Inferior parietal cortex (tissue), 1 donor: ENCODE measurements at regions not wholly inside any gene's neighbourhood (a gene's known extent, or its start where the extent isn't known, plus 50 kb on each side); places are given as distances from the start of the nearest gene placed in this dataset.
"Not testable (repeated sequence)": the region's sequence is repeated elsewhere in the genome, so short reads cannot be mapped to it uniquely, and the experiment has no call there.

Experiments used
- DNase-seq: peaks from one replicate; pipeline ENCODE4 v3.0.0-alpha.2; 2016; ENCODE audit errors: extremely low spot score

GRCh38 chr2:53610260-53610659 lies 157.3 kb upstream of the CHAC2 start:
- no peak for DNase-seq

GRCh38 chr2:53609551-53609950 lies 158.1 kb upstream of the CHAC2 start:
- no peak for DNase-seq

GRCh38 chr2:53608293-53608692 lies 159.3 kb upstream of the CHAC2 start:
- DNase-seq: no peak

GRCh38 chr2:53600815-53601214 lies 166.8 kb upstream of the CHAC2 start:
- DNase-seq: no peak

- DNase-seq: not testable (repeated sequence)
These were observed 180.6 kb upstream of the CHAC2 start for GRCh38 chr2:53586733-53587612.

GRCh38 chr2:53584986-53585385 lies 182.6 kb upstream of the CHAC2 start:
- DNase-seq: no peak

DNA sequence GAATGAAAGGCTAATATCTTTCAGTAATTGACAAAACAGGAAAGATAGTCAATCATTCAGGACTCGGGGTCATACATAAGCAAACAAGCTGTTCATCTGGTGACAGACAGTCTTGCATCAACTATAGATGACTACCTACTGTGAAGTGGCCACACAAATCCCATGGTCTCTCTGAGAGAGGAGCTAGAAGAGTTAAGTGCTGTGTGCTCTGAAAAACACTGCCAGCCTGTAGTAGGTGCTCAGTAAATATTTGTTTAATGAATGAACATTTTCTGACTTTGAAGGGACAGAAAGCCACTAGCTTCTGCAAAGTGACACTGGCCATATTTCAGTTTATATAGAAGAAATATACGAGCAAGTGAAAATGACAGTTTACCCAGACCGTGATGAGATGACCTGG lies 184.0 kb upstream of the CHAC2 start:
- no peak for DNase-seq

GRCh38 chr2:53582556-53582955 lies 185.0 kb upstream of the CHAC2 start:
- DNase-seq: no peak

DNA sequence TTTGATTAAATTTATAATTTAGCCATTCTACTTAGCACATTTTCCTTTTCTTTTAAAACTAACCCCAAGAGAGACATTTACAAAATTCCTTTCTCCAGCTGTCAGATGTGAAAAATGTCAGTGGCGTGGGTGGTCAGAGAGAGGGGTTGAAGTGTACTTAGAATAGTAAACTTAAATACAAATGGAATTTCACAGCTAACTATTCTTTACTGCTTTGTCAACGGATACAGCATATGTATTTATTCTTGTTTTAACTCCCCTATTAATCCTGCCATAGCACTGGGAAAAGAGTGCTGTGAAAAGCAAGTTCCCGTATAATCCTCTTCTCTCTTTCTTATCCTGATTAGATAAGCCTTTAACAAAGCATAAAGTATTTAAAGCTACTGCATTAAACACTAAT lies 191.4 kb upstream of the CHAC2 start:
- DNase-seq: no peak

DNA sequence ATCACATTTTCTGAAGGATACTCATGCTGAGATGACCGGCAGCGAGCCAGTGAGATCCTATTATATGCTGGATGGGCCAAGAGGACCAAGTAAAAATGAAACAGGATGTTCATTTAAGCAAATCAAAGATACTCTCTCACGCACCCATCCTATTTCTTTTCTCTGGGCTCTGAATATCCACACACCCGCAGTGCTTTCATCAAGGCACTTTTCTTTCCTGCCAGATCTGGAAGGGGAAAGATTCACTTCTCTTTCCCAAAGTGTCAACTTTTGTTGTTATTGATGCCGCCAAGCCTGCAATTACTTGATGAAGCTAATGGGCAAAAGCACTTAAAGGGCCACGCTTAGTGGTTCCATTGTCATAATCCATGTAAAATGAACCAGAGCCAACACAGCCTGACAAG lies 191.9 kb upstream of the CHAC2 start:
- no peak for DNase-seq

GRCh38 chr2:53572696-53573095 lies 194.9 kb upstream of the CHAC2 start:
- DNase-seq: no peak

GRCh38 chr2:53569957-53570727 lies 197.5 kb upstream of the CHAC2 start:
- DNase-seq: no peak

- no peak for DNase-seq
These were observed 199.1 kb upstream of the CHAC2 start for GRCh38 chr2:53568469-53568868.

- no peak for DNase-seq
These were observed 200.5 kb upstream of the CHAC2 start for GRCh38 chr2:53567073-53567472.

DNA sequence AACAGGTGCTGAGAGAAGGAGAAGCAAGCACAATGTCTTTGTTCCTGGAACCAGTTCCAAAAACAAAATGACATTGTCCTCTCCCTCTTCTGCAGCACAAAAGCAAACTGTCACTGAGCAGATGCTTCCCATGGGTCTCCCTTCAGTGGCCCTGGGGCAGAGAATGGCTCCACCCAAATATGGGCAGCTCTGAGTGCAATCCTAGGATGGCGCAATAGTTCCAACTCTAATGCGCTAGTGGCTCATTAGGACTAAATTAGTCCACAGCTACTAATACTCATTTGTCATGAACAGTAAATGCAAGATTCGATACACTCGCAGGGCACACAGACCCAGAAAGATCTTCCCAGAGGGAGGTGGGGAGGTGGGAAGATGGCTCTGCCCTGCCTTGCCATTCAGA lies 205.2 kb upstream of the CHAC2 start:
- no peak for DNase-seq

DNA sequence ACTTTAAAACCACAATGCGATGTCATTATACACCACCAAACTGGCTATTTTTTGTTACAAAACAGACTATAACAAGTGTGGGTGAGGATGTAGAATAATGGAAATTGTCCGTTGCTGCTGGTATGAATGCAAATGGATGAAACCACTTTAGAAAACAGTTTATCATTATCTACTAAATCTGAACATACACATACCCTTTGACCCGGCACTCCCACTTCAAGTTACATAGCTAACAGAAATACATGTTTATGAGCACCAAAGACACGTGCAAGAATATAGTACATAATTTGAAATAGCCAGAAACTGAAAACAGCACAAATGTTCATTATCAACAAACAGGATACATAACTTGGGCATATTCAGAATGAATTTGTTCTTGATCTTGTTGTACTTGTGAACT lies 206.4 kb upstream of the CHAC2 start:
- DNase-seq: no peak

GRCh38 chr2:53559302-53559966 lies 208.2 kb upstream of the CHAC2 start:
- DNase-seq: no peak

- DNase-seq: no peak
These were observed 208.7 kb upstream of the CHAC2 start for GRCh38 chr2:53558867-53559266.

GRCh38 chr2:53549497-53549896 lies 218.1 kb upstream of the CHAC2 start:
- no peak for DNase-seq

- DNase-seq: peak; percentile 68
These were observed 222.0 kb upstream of the CHAC2 start for GRCh38 chr2:53545604-53546003.

GRCh38 chr2:53544871-53545558 lies 222.6 kb upstream of the CHAC2 start:
- no peak for DNase-seq

- DNase-seq: no peak
These were observed 224.5 kb upstream of the CHAC2 start for GRCh38 chr2:53543083-53543482.
